HEK293 (cell line): ENCODE measurements at regions not wholly inside any gene's neighbourhood (a gene's known extent, or its start where the extent isn't known, plus 50 kb on each side); places are given as distances from the start of the nearest gene placed in this dataset.

ENCODE experiments used
- ELK4 ChIP-seq: IDR thresholded peaks from 2 replicates; pipeline ENCODE4 v1.6.1; 2011; ENCODE audit warnings: mild to moderate bottlenecking, low read depth, low read length, borderline replicate concordance
- YY1 ChIP-seq: fragments of 450-650 bp; formaldehyde crosslinking; IDR thresholded peaks from 2 replicates; pipeline ENCODE4 v1.5.1; 2018; ENCODE audit warnings: missing biosample characterization, missing genetic modification characterization
- ZNF335 ChIP-seq: fragments of 450-650 bp; formaldehyde crosslinking; conservative IDR thresholded peaks from 2 replicates; pipeline ENCODE4 v1.5.1; 2016; ENCODE audit warnings: missing biosample characterization, missing genetic modification characterization
- ZNF670 ChIP-seq: fragments of 450-650 bp; formaldehyde crosslinking; IDR thresholded peaks from 2 replicates; pipeline ENCODE4 v1.5.1; 2016; ENCODE audit warnings: missing biosample characterization, missing genetic modification characterization, low read depth

- TF ChIP-seq ZNF335, result no peak
- TF ChIP-seq ELK4, result no peak
- TF ChIP-seq YY1 (tag by site-specific recombination), result no peak
- TF ChIP-seq ZNF670 (tag by site-specific recombination), result no peak
These were observed 185.0 kb upstream of the EOMES start for GRCh38 chr3:27907148-27907547.
